SU-DHL-6 (cell line): ENCODE measurements at regions not wholly inside any gene's neighbourhood (a gene's known extent, or its start where the extent isn't known, plus 50 kb on each side); places are given as distances from the start of the nearest gene placed in this dataset.

ENCODE experiments used
- CTCF ChIP-seq: fragments of 200-600 bp; sonication (generic); IDR thresholded peaks from one replicate; pipeline ENCODE4 v1.5.1; 2017; ENCODE audit warnings: antibody characterized with exemption, mild to moderate bottlenecking, low read length, moderate library complexity; ENCODE audit not compliant: insufficient read depth, poor library complexity, severe bottlenecking
- EZH2phosphoT487 ChIP-seq: fragments of 200-600 bp; sonication (generic), shearing (Covaris generic); conservative IDR thresholded peaks from 2 replicates; pipeline ENCODE4 v1.6.1; 2018; ENCODE audit warnings: mild to moderate bottlenecking, antibody characterized with exemption, low read length, moderate library complexity, mixed read lengths

GRCh38 chr17:34117811-34118210 lies 137.3 kb upstream of the CCL2 start:
- TF ChIP-seq CTCF (no peak), EZH2phosphoT487 (no peak)
